ENCODE measurements at regions not wholly inside any gene's neighbourhood (a gene's known extent, or its start where the extent isn't known, plus 50 kb on each side); places are given as distances from the start of the nearest gene placed in this dataset.
A peak's percentile ranks its signal among the peaks of the same experiment; 100 is the strongest.

- Histone ChIP-seq H3K27me3 (ENCODE audit: insufficient read depth, insufficient read length) (no peaks in the 10 kb centered on the region), H3K9me3 (ENCODE audit: insufficient read depth, low read length) (no peaks in the 10 kb centered on the region), H3K4me3 (ENCODE audit: insufficient read length, low read depth) (no peak overlapping the region), H3K9ac (ENCODE audit: insufficient read length, low read depth) (no peak overlapping the region), H3K36me3 (ENCODE audit: insufficient read depth, insufficient read length, low read length) (no peaks in the 10 kb centered on the region), H3K4me1 (ENCODE audit: insufficient read depth, insufficient read length) (no peaks in the 10 kb centered on the region)
- DNase-seq (ENCODE audit: low read depth, low spot score), result no peak
- no peak for TF ChIP-seq YY1 (IDR thresholded peaks at IDR 0.05; ENCODE audit: insufficient read depth, insufficient read length)
- no peak for TF ChIP-seq SUZ12 (IDR thresholded peaks at IDR 0.05; ENCODE audit: extremely low read depth, insufficient read depth, insufficient read length)
- no peak for TF ChIP-seq ZNF274 (IDR thresholded peaks at IDR 0.05; ENCODE audit: low read depth, low read length)
These were observed 185.4 kb upstream of the SMARCA2 start for GRCh38 chr9:1829719-1830118.

- Histone ChIP-seq H3K9ac (ENCODE audit: insufficient read length, low read depth) (no peak overlapping the region), H3K4me3 (ENCODE audit: insufficient read length, low read depth) (no peak overlapping the region), H3K4me1 (ENCODE audit: insufficient read depth, insufficient read length) (no peaks in the 10 kb centered on the region), H3K36me3 (ENCODE audit: insufficient read depth, insufficient read length, low read length) (no peaks in the 10 kb centered on the region), H3K27me3 (ENCODE audit: insufficient read depth, insufficient read length) (no peaks in the 10 kb centered on the region), H3K9me3 (ENCODE audit: insufficient read depth, low read length) (no peaks in the 10 kb centered on the region)
- DNase-seq (ENCODE audit: low read depth, low spot score), result no peak
- TF ChIP-seq ZNF274 (IDR thresholded peaks at IDR 0.05; ENCODE audit: low read depth, low read length) (no peak), SUZ12 (IDR thresholded peaks at IDR 0.05; ENCODE audit: extremely low read depth, insufficient read depth, insufficient read length) (no peak), YY1 (IDR thresholded peaks at IDR 0.05; ENCODE audit: insufficient read depth, insufficient read length) (no peak)
These were observed 182.2 kb upstream of the SMARCA2 start for GRCh38 chr9:1832960-1833359.

- no peaks in the 10 kb centered on the region for H3K36me3 ChIP-seq (ENCODE audit: insufficient read depth, insufficient read length, low read length)
- TF ChIP-seq SUZ12 (IDR thresholded peaks at IDR 0.05; ENCODE audit: extremely low read depth, insufficient read depth, insufficient read length), result no peak
- no peak for TF ChIP-seq ZNF274 (IDR thresholded peaks at IDR 0.05; ENCODE audit: low read depth, low read length)
- no peak for TF ChIP-seq YY1 (IDR thresholded peaks at IDR 0.05; ENCODE audit: insufficient read depth, insufficient read length)
- H3K9me3 ChIP-seq (ENCODE audit: insufficient read depth, low read length), result no peaks in the 10 kb centered on the region
- H3K4me1 ChIP-seq (ENCODE audit: insufficient read depth, insufficient read length), result no peaks in the 10 kb centered on the region
- H3K4me3 ChIP-seq (ENCODE audit: insufficient read length, low read depth), result no peak overlapping the region
- no peaks in the 10 kb centered on the region for H3K27me3 ChIP-seq (ENCODE audit: insufficient read depth, insufficient read length)
- DNase-seq (ENCODE audit: low read depth, low spot score), result peak; percentile 77
- H3K9ac ChIP-seq (ENCODE audit: insufficient read length, low read depth), result no peak overlapping the region
These were observed 177.6 kb upstream of the SMARCA2 start for GRCh38 chr9:1837453-1838084.

GRCh38 chr9:1839909-1840308 lies 175.2 kb upstream of the SMARCA2 start:
- Histone ChIP-seq H3K27me3 (ENCODE audit: insufficient read depth, insufficient read length) (no peaks in the 10 kb centered on the region), H3K9me3 (ENCODE audit: insufficient read depth, low read length) (no peaks in the 10 kb centered on the region), H3K4me1 (ENCODE audit: insufficient read depth, insufficient read length) (no peaks in the 10 kb centered on the region), H3K4me3 (ENCODE audit: insufficient read length, low read depth) (no peak overlapping the region), H3K36me3 (ENCODE audit: insufficient read depth, insufficient read length, low read length) (no peaks in the 10 kb centered on the region), H3K9ac (ENCODE audit: insufficient read length, low read depth) (no peak overlapping the region)
- TF ChIP-seq ZNF274 (IDR thresholded peaks at IDR 0.05; ENCODE audit: low read depth, low read length), result no peak
- no peak for TF ChIP-seq YY1 (IDR thresholded peaks at IDR 0.05; ENCODE audit: insufficient read depth, insufficient read length)
- TF ChIP-seq SUZ12 (IDR thresholded peaks at IDR 0.05; ENCODE audit: extremely low read depth, insufficient read depth, insufficient read length), result no peak
- no peak for DNase-seq (ENCODE audit: low read depth, low spot score)

- no peaks in the 10 kb centered on the region for H3K9me3 ChIP-seq (ENCODE audit: insufficient read depth, low read length)
- TF ChIP-seq ZNF274 (IDR thresholded peaks at IDR 0.05; ENCODE audit: low read depth, low read length) (no peak), SUZ12 (IDR thresholded peaks at IDR 0.05; ENCODE audit: extremely low read depth, insufficient read depth, insufficient read length) (no peak), YY1 (IDR thresholded peaks at IDR 0.05; ENCODE audit: insufficient read depth, insufficient read length) (no peak)
- no peaks in the 10 kb centered on the region for H3K27me3 ChIP-seq (ENCODE audit: insufficient read depth, insufficient read length)
- no peaks in the 10 kb centered on the region for H3K4me1 ChIP-seq (ENCODE audit: insufficient read depth, insufficient read length)
- no peaks in the 10 kb centered on the region for H3K36me3 ChIP-seq (ENCODE audit: insufficient read depth, insufficient read length, low read length)
- no peak for DNase-seq (ENCODE audit: low read depth, low spot score)
- H3K4me3 ChIP-seq (ENCODE audit: insufficient read length, low read depth), result no peak overlapping the region
- H3K9ac ChIP-seq (ENCODE audit: insufficient read length, low read depth), result no peak overlapping the region
These were observed 169.7 kb upstream of the SMARCA2 start for GRCh38 chr9:1845425-1845824.

GRCh38 chr9:1855726-1856125 lies 159.4 kb upstream of the SMARCA2 start:
- DNase-seq (ENCODE audit: low read depth, low spot score), result no peak
- H3K4me1 ChIP-seq (ENCODE audit: insufficient read depth, insufficient read length), result no peaks in the 10 kb centered on the region
- no peak overlapping the region for H3K4me3 ChIP-seq (ENCODE audit: insufficient read length, low read depth)
- H3K36me3 ChIP-seq (ENCODE audit: insufficient read depth, insufficient read length, low read length), result no peaks in the 10 kb centered on the region
- no peak overlapping the region for H3K9ac ChIP-seq (ENCODE audit: insufficient read length, low read depth)
- no peaks in the 10 kb centered on the region for H3K27me3 ChIP-seq (ENCODE audit: insufficient read depth, insufficient read length)
- H3K9me3 ChIP-seq (ENCODE audit: insufficient read depth, low read length), result no peaks in the 10 kb centered on the region
- TF ChIP-seq SUZ12 (IDR thresholded peaks at IDR 0.05; ENCODE audit: extremely low read depth, insufficient read depth, insufficient read length) (no peak), YY1 (IDR thresholded peaks at IDR 0.05; ENCODE audit: insufficient read depth, insufficient read length) (no peak), ZNF274 (IDR thresholded peaks at IDR 0.05; ENCODE audit: low read depth, low read length) (no peak)

- Histone ChIP-seq H3K4me3 (ENCODE audit: insufficient read length, low read depth) (no peak overlapping the region), H3K9me3 (ENCODE audit: insufficient read depth, low read length) (no peaks in the 10 kb centered on the region), H3K4me1 (ENCODE audit: insufficient read depth, insufficient read length) (no peaks in the 10 kb centered on the region), H3K36me3 (ENCODE audit: insufficient read depth, insufficient read length, low read length) (no peaks in the 10 kb centered on the region), H3K9ac (ENCODE audit: insufficient read length, low read depth) (no peak overlapping the region), H3K27me3 (ENCODE audit: insufficient read depth, insufficient read length) (no peaks in the 10 kb centered on the region)
- no peak for DNase-seq (ENCODE audit: low read depth, low spot score)
- TF ChIP-seq ZNF274 (IDR thresholded peaks at IDR 0.05; ENCODE audit: low read depth, low read length), result no peak
- no peak for TF ChIP-seq SUZ12 (IDR thresholded peaks at IDR 0.05; ENCODE audit: extremely low read depth, insufficient read depth, insufficient read length)
- TF ChIP-seq YY1 (IDR thresholded peaks at IDR 0.05; ENCODE audit: insufficient read depth, insufficient read length), result no peak
These were observed 157.3 kb upstream of the SMARCA2 start for GRCh38 chr9:1857808-1858207.

Measured in NT2/D1 (cell line).